Smooth muscle cell (in vitro differentiated cells): ENCODE measurements at regions not wholly inside any gene's neighbourhood (a gene's known extent, or its start where the extent isn't known, plus 50 kb on each side); places are given as distances from the start of the nearest gene placed in this dataset.

Experiments used
- DNase-seq: peaks from one replicate; lab custom pipeline; 2025; ENCODE audit not compliant: unreplicated experiment; lab: John Stamatoyannopoulos, UW
- H2AFZ ChIP-seq: fragments of 200-600 bp; sonication (generic); 2 replicates; pipeline ENCODE4 v1.6.0; 2016; ENCODE audit warnings: antibody characterized with exemption, low read depth, mild to moderate bottlenecking
- H3F3A ChIP-seq: fragments of 200-600 bp; sonication (generic); 2 replicates; pipeline ENCODE4 v1.6.0; 2017; ENCODE audit warnings: antibody characterized with exemption, low read depth
- H3K27ac ChIP-seq: fragments of 200-600 bp; sonication (generic); 2 replicates; pipeline ENCODE4 v1.5.1; 2016; ENCODE audit warnings: low read depth, mild to moderate bottlenecking
- H3K27me3 ChIP-seq: fragments of 200-600 bp; sonication (generic); 2 replicates; pipeline ENCODE4 v1.6.1; 2016; ENCODE audit warnings: low read depth, mild to moderate bottlenecking
- H3K36me3 ChIP-seq: fragments of 200-600 bp; sonication (generic); 2 replicates; pipeline ENCODE4 v1.5.1; 2016; ENCODE audit warnings: low read depth
- H3K4me1 ChIP-seq: fragments of 200-600 bp; sonication (generic); 2 replicates; pipeline ENCODE4 v1.5.1; 2016; ENCODE audit warnings: low read depth
- H3K4me2 ChIP-seq: fragments of 200-600 bp; sonication (generic); 2 replicates; pipeline ENCODE4 v1.6.0; 2016; ENCODE audit warnings: mild to moderate bottlenecking
- H3K4me3 ChIP-seq: fragments of 200-600 bp; sonication (generic); 2 replicates; pipeline ENCODE4 v1.5.1; 2016; ENCODE audit warnings: mild to moderate bottlenecking
- H3K79me2 ChIP-seq: fragments of 200-600 bp; sonication (generic); 2 replicates; pipeline ENCODE4 v1.6.0; 2016; ENCODE audit warnings: low read depth, mild to moderate bottlenecking
- H3K9ac ChIP-seq: fragments of 200-600 bp; sonication (generic); 2 replicates; pipeline ENCODE4 v1.6.0; 2016; ENCODE audit warnings: low read depth
- H3K9me3 ChIP-seq: fragments of 200-600 bp; sonication (generic); replicated peaks from 2 replicates; pipeline ENCODE4 v1.5.1; 2016; ENCODE audit warnings: low read depth
- H4K20me1 ChIP-seq: fragments of 200-600 bp; sonication (generic); 2 replicates; pipeline ENCODE4 v1.6.0; 2016; ENCODE audit warnings: low read depth
- CTCF ChIP-seq: fragments of 200-600 bp; sonication (generic); IDR thresholded peaks from 2 replicates; pipeline ENCODE4 v1.5.1; 2017; ENCODE audit warnings: borderline replicate concordance, mild to moderate bottlenecking, antibody characterized with exemption; ENCODE audit not compliant: insufficient read depth, poor library complexity, severe bottlenecking
- WGBS: methylation state at CpG from one replicate; pipeline ENCODE4 v1.1.7; 2016; ENCODE audit warnings: low lambda C conversion rate; 5-methylcytosine and 5-hydroxymethylcytosine counted together

GRCh38 chr2:39547811-39548719 lies 111.0 kb upstream of the MAP4K3 start:
- Histone ChIP-seq H2AFZ (no peak overlapping the region), H3K4me1 (no peaks in the 10 kb centered on the region), H3K27me3 (no peaks in the 10 kb centered on the region), H4K20me1 (no peaks in the 10 kb centered on the region), H3K9ac (no peak overlapping the region), H3K36me3 (no peaks in the 10 kb centered on the region), H3K27ac (no peak overlapping the region), H3F3A (no peaks in the 10 kb centered on the region), H3K4me3 (no peak overlapping the region), H3K4me2 (no peak overlapping the region), H3K79me2 (no peaks in the 10 kb centered on the region), H3K9me3 (no peaks in the 10 kb centered on the region)
- DNase-seq: no peak
- no peak for TF ChIP-seq CTCF
- 86% methylated on average over 9 of the region's 9 CpGs for WGBS

GRCh38 chr2:39549000-39549399 lies 111.9 kb upstream of the MAP4K3 start:
- no peak overlapping the region for H3K9ac ChIP-seq
- no peaks in the 10 kb centered on the region for H3K36me3 ChIP-seq
- WGBS: 95% methylated on average over 1 of the region's 1 CpG
- no peak overlapping the region for H3K27ac ChIP-seq
- no peak overlapping the region for H3K4me2 ChIP-seq
- H3F3A ChIP-seq: no peaks in the 10 kb centered on the region
- DNase-seq: no peak
- TF ChIP-seq CTCF: no peak
- H2AFZ ChIP-seq: no peak overlapping the region
- H3K27me3 ChIP-seq: no peaks in the 10 kb centered on the region
- H3K4me1 ChIP-seq: no peaks in the 10 kb centered on the region
- no peaks in the 10 kb centered on the region for H3K9me3 ChIP-seq
- H4K20me1 ChIP-seq: no peaks in the 10 kb centered on the region
- no peaks in the 10 kb centered on the region for H3K79me2 ChIP-seq
- no peak overlapping the region for H3K4me3 ChIP-seq

GRCh38 chr2:39549718-39550464 lies 112.8 kb upstream of the MAP4K3 start:
- no peak for DNase-seq
- no peaks in the 10 kb centered on the region for H3K9me3 ChIP-seq
- TF ChIP-seq CTCF: no peak
- H3K4me3 ChIP-seq: no peak overlapping the region
- H3K4me1 ChIP-seq: no peaks in the 10 kb centered on the region
- H3F3A ChIP-seq: no peaks in the 10 kb centered on the region
- WGBS: 93% methylated on average over 9 of the region's 9 CpGs
- H3K4me2 ChIP-seq: no peak overlapping the region
- H3K9ac ChIP-seq: no peak overlapping the region
- no peaks in the 10 kb centered on the region for H3K36me3 ChIP-seq
- no peaks in the 10 kb centered on the region for H4K20me1 ChIP-seq
- no peaks in the 10 kb centered on the region for H3K27me3 ChIP-seq
- no peaks in the 10 kb centered on the region for H3K79me2 ChIP-seq
- H3K27ac ChIP-seq: no peak overlapping the region
- H2AFZ ChIP-seq: no peak overlapping the region
